HEK293 (cell line): ENCODE measurements at regions not wholly inside any gene's neighbourhood (a gene's known extent, or its start where the extent isn't known, plus 50 kb on each side); places are given as distances from the start of the nearest gene placed in this dataset.

Source experiments
- GFI1B ChIP-seq: fragments of 450-650 bp; formaldehyde crosslinking; IDR thresholded peaks from 2 replicates; pipeline ENCODE4 v1.5.1; 2016; ENCODE audit warnings: missing biosample characterization, missing genetic modification characterization
- GLI2 ChIP-seq: fragments of 450-650 bp; formaldehyde crosslinking; IDR thresholded peaks from 2 replicates; pipeline ENCODE4; 2017; ENCODE audit warnings: missing biosample characterization, missing genetic modification characterization, low read depth, borderline replicate concordance
- HOXD13 ChIP-seq: sonication (generic); formaldehyde crosslinking; IDR thresholded peaks from 2 replicates; pipeline ENCODE4 v1.8.0; 2022; ENCODE audit warnings: missing genetic modification reagents, borderline replicate concordance
- OVOL3 ChIP-seq: fragments of 450-650 bp; formaldehyde crosslinking; IDR thresholded peaks from 2 replicates; pipeline ENCODE4 v1.5.1; 2016; ENCODE audit warnings: missing biosample characterization, missing genetic modification characterization
- PRDM10 ChIP-seq: fragments of 450-650 bp; formaldehyde crosslinking; IDR thresholded peaks from 2 replicates; pipeline ENCODE4 v1.5.1; 2016; ENCODE audit warnings: missing biosample characterization, missing genetic modification characterization
- SETDB1 ChIP-seq: IDR thresholded peaks from one replicate; pipeline ENCODE4 v1.6.1; 2017; ENCODE audit warnings: mild to moderate bottlenecking, low read length, moderate library complexity, mixed read lengths; ENCODE audit not compliant: insufficient read length
- ZBTB10 ChIP-seq: fragments of 450-650 bp; formaldehyde crosslinking; IDR thresholded peaks from 2 replicates; pipeline ENCODE4 v1.5.1; 2016; ENCODE audit warnings: missing biosample characterization, missing genetic modification characterization
- ZBTB17 ChIP-seq: fragments of 450-650 bp; formaldehyde crosslinking; IDR thresholded peaks from 2 replicates; pipeline ENCODE4 v1.5.1; 2016; ENCODE audit warnings: missing biosample characterization, missing genetic modification characterization
- ZEB2 ChIP-seq: fragments of 450-650 bp; formaldehyde crosslinking; IDR thresholded peaks from 2 replicates; pipeline ENCODE4 v1.5.1; 2016; ENCODE audit warnings: missing biosample characterization, missing genetic modification characterization
- ZIC2 ChIP-seq: fragments of 450-650 bp; formaldehyde crosslinking; IDR thresholded peaks from 2 replicates; pipeline ENCODE4 v1.5.1; 2016; ENCODE audit warnings: missing biosample characterization, missing genetic modification characterization
- ZNF132 ChIP-seq: fragments of 450-650 bp; formaldehyde crosslinking; IDR thresholded peaks from 2 replicates; pipeline ENCODE4 v1.5.1; 2017; ENCODE audit warnings: missing biosample characterization, missing genetic modification characterization, borderline replicate concordance
- ZNF18 ChIP-seq: fragments of 450-650 bp; formaldehyde crosslinking; IDR thresholded peaks from 2 replicates; pipeline ENCODE4 v1.5.1; 2016; ENCODE audit warnings: missing biosample characterization, missing genetic modification characterization
- ZNF221 ChIP-seq: fragments of 450-650 bp; formaldehyde crosslinking; IDR thresholded peaks from 2 replicates; pipeline ENCODE4 v1.5.1; 2017; ENCODE audit warnings: missing biosample characterization, missing genetic modification characterization, borderline replicate concordance
- ZNF274 ChIP-seq, 2 experiments: fragments of 200-500 bp in 1 of 2; fragments of 450-650 bp in 1 of 2; sonication (Bioruptor generic) in 1 of 2; formaldehyde crosslinking in 1 of 2; IDR thresholded peaks; 2 replicates each; pipeline versions ENCODE4 v1.5.1 to v1.6.1; 2014 to 2016; ENCODE audit warnings: borderline replicate concordance in 1 of 2, inconsistent platforms in 1 of 2, low read length in 1 of 2, missing biosample characterization in 1 of 2, missing genetic modification characterization in 1 of 2
- ZNF280D ChIP-seq: fragments of 450-650 bp; formaldehyde crosslinking; IDR thresholded peaks from 2 replicates; pipeline ENCODE4 v1.5.1; 2016; ENCODE audit warnings: missing biosample characterization, missing genetic modification characterization
- ZNF324 ChIP-seq: fragments of 450-650 bp; formaldehyde crosslinking; IDR thresholded peaks from 2 replicates; pipeline ENCODE4 v1.5.1; 2016; ENCODE audit warnings: missing biosample characterization, missing genetic modification characterization
- ZNF335 ChIP-seq: fragments of 450-650 bp; formaldehyde crosslinking; conservative IDR thresholded peaks from 2 replicates; pipeline ENCODE4 v1.5.1; 2016; ENCODE audit warnings: missing biosample characterization, missing genetic modification characterization
- ZNF350 ChIP-seq: fragments of 450-650 bp; formaldehyde crosslinking; IDR thresholded peaks from 2 replicates; pipeline ENCODE4 v1.5.0; 2017; ENCODE audit warnings: missing biosample characterization, mild to moderate bottlenecking, missing genetic modification characterization
- ZNF416 ChIP-seq: fragments of 450-650 bp; formaldehyde crosslinking; IDR thresholded peaks from 2 replicates; pipeline ENCODE4 v1.5.1; 2016; ENCODE audit warnings: missing biosample characterization, missing genetic modification characterization
- ZNF488 ChIP-seq: fragments of 450-650 bp; formaldehyde crosslinking; IDR thresholded peaks from 2 replicates; pipeline ENCODE4 v1.5.1; 2016; ENCODE audit warnings: missing biosample characterization, missing genetic modification characterization
- ZNF549 ChIP-seq: fragments of 450-650 bp; IDR thresholded peaks from 2 replicates; pipeline ENCODE4 v1.5.1; 2018; ENCODE audit warnings: missing biosample characterization, missing genetic modification characterization, mild to moderate bottlenecking, inconsistent platforms, moderate library complexity
- ZNF610 ChIP-seq: fragments of 450-650 bp; formaldehyde crosslinking; IDR thresholded peaks from 2 replicates; pipeline ENCODE4 v1.5.1; 2016; ENCODE audit warnings: missing biosample characterization, missing genetic modification characterization, borderline replicate concordance
- ZNF621 ChIP-seq: fragments of 450-650 bp; formaldehyde crosslinking; IDR thresholded peaks from 2 replicates; pipeline ENCODE4 v1.5.1; 2017; ENCODE audit warnings: missing biosample characterization, missing genetic modification characterization
- ZNF701 ChIP-seq: fragments of 450-650 bp; formaldehyde crosslinking; IDR thresholded peaks from 2 replicates; pipeline ENCODE4 v1.5.1; 2016; ENCODE audit warnings: missing biosample characterization, missing genetic modification characterization
- ZNF747 ChIP-seq: fragments of 450-650 bp; formaldehyde crosslinking; IDR thresholded peaks from 2 replicates; pipeline ENCODE4 v1.5.1; 2016; ENCODE audit warnings: missing biosample characterization, missing genetic modification characterization
- ZNF837 ChIP-seq: fragments of 450-650 bp; formaldehyde crosslinking; IDR thresholded peaks from 2 replicates; pipeline ENCODE4 v1.5.1; 2016; ENCODE audit warnings: missing biosample characterization, missing genetic modification characterization

- no peak for TF ChIP-seq ZNF488 (tag by site-specific recombination)
- TF ChIP-seq ZNF324 = no peak
- TF ChIP-seq SETDB1 = no peak
- TF ChIP-seq ZIC2 (tag by site-specific recombination) = no peak
- no peak for TF ChIP-seq ZNF18 (tag by site-specific recombination)
- TF ChIP-seq ZNF280D = no peak
- TF ChIP-seq ZNF621 (tag by site-specific recombination) = no peak
- TF ChIP-seq ZNF610 (tag by site-specific recombination) = no peak
- no peak for TF ChIP-seq GFI1B (tag by site-specific recombination)
- no peak for TF ChIP-seq ZNF837 (tag by site-specific recombination)
- no peak for TF ChIP-seq HOXD13 (CRISPR knock-in tag)
- no peak for TF ChIP-seq ZNF335
- no peak for TF ChIP-seq ZNF701 (tag by site-specific recombination)
- no peak for TF ChIP-seq ZEB2 (tag by site-specific recombination)
- TF ChIP-seq ZNF350 (tag by site-specific recombination) = no peak
- TF ChIP-seq ZNF132 (tag by site-specific recombination) = no peak
- no peak for TF ChIP-seq PRDM10 (tag by site-specific recombination)
- no peak for TF ChIP-seq ZNF416
- TF ChIP-seq GLI2 = no peak
- no peak for TF ChIP-seq ZNF747 (tag by site-specific recombination)
- TF ChIP-seq ZNF549 (tag by site-specific recombination) = peak; percentile 27; the same call in 1 of the 2 replicates
- no peak for TF ChIP-seq ZNF274 (IDR thresholded peaks at IDR 0.05; ENCODE audit: low read length)
- no peak for TF ChIP-seq ZNF274 (tag by site-specific recombination; IDR thresholded peaks at IDR 0.05; ENCODE audit: borderline replicate concordance)
- TF ChIP-seq ZBTB10 (tag by site-specific recombination) = no peak
- TF ChIP-seq ZNF221 (tag by site-specific recombination) = no peak
- TF ChIP-seq ZBTB17 (tag by site-specific recombination) = peak; percentile 77
- TF ChIP-seq OVOL3 = no peak
Measured at GRCh38 chr6:28710466-28711191, 184.9 kb downstream of the GPX5 start (continued).
